HepG2 (cell line): ENCODE measurements at regions not wholly inside any gene's neighbourhood (a gene's known extent, or its start where the extent isn't known, plus 50 kb on each side); places are given as distances from the start of the nearest gene placed in this dataset.

Source experiments
- AHDC1 ChIP-seq: sonication (generic); formaldehyde crosslinking; IDR thresholded peaks from 2 replicates; pipeline ENCODE4 v1.5.1; 2020; ENCODE audit warnings: mild to moderate bottlenecking, missing genetic modification reagents, borderline replicate concordance
- CTCF ChIP-seq: sonication (generic); formaldehyde crosslinking; IDR thresholded peaks from 2 replicates; pipeline ENCODE4 v1.5.0; 2020; ENCODE audit warnings: mild to moderate bottlenecking, missing genetic modification reagents, moderate library complexity
- ESRRA ChIP-seq: sonication (generic); formaldehyde crosslinking; IDR thresholded peaks from 2 replicates; pipeline ENCODE4 v1.5.1; 2020; ENCODE audit warnings: mild to moderate bottlenecking, low read depth, missing genetic modification reagents
- MXD4 ChIP-seq: IDR thresholded peaks from 2 replicates; pipeline ENCODE4 v1.6.1; 2016; ENCODE audit warnings: mild to moderate bottlenecking, missing biosample characterization, missing genetic modification reagents
- POLR2AphosphoS5 ChIP-seq: IDR thresholded peaks from 2 replicates; pipeline ENCODE4 v1.6.1; 2012; ENCODE audit warnings: low read depth, low read length
- POLR2G ChIP-seq: fragments of 200-400 bp; formaldehyde crosslinking; IDR thresholded peaks from 2 replicates; pipeline ENCODE4 v1.6.1; 2018; ENCODE audit warnings: mild to moderate bottlenecking, low read depth, low read length, moderate library complexity
- SRSF9 ChIP-seq: fragments of 200-400 bp; formaldehyde crosslinking; IDR thresholded peaks from 2 replicates; pipeline ENCODE4 v1.6.1; 2018; ENCODE audit warnings: borderline replicate concordance, mild to moderate bottlenecking, low read depth, low read length; ENCODE audit not compliant: insufficient read depth, poor library complexity, severe bottlenecking
- SUZ12 ChIP-seq: fragments of 150-350 bp; IDR thresholded peaks from 2 replicates; pipeline ENCODE4 v1.6.1; 2014; ENCODE audit warnings: low read depth, low read length
- U2AF2 ChIP-seq: fragments of 200-400 bp; formaldehyde crosslinking; IDR thresholded peaks from 2 replicates; pipeline ENCODE4 v1.6.1; 2017; ENCODE audit warnings: low read depth, mild to moderate bottlenecking, low read length
- ZBTB33 ChIP-seq: sonication (generic); formaldehyde crosslinking; IDR thresholded peaks from 2 replicates; pipeline ENCODE4 v1.4.0; 2020; ENCODE audit warnings: missing genetic modification reagents
- ZNF879 ChIP-seq: sonication (generic); formaldehyde crosslinking; IDR thresholded peaks from 2 replicates; pipeline ENCODE4 v1.8.1; 2023; ENCODE audit warnings: missing genetic modification reagents

GRCh38 chr9:113652355-113653152 lies 189.0 kb downstream of the RGS3 start:
- TF ChIP-seq SUZ12, result no peak
- no peak for TF ChIP-seq SRSF9
- peak; percentile 81 for TF ChIP-seq ESRRA (CRISPR knock-in tag)
- peak; percentile 78 for TF ChIP-seq ZBTB33 (CRISPR knock-in tag)
- peak; percentile 92 for TF ChIP-seq AHDC1 (CRISPR knock-in tag)
- TF ChIP-seq MXD4 (CRISPR knock-in tag), result peak; percentile 88; the same call in 1 of the 2 replicates
- TF ChIP-seq CTCF (CRISPR knock-in tag), result no peak
- no peak for TF ChIP-seq U2AF2
- TF ChIP-seq POLR2AphosphoS5, result no peak
- no peak for TF ChIP-seq ZNF879 (CRISPR knock-in tag)
- TF ChIP-seq POLR2G, result no peak
